Natural killer cell (primary cell): ENCODE measurements at regions not wholly inside any gene's neighbourhood (a gene's known extent, or its start where the extent isn't known, plus 50 kb on each side); places are given as distances from the start of the nearest gene placed in this dataset.

Experiments
- ATAC-seq, 3 donors: fragments of 150-1000 bp in 2 of 3; fragments of 200-7000 bp in 1 of 3; cut with Tn5 transposase; 1 replicate in 1 of 3; 2 replicates in 2 of 3; pipeline ENCODE4 v1.10.0; 2021; ENCODE audit warnings: mild to moderate bottlenecking in 2 of 3, moderate library complexity in 2 of 3
- DNase-seq, 2 donors: peaks; one replicate each; pipeline versions ENCODE4 v3.0.0 to v3.0.0-alpha.2; 2013 to 2021; ENCODE audit warnings: mixed read lengths in 1 of 2
- H3K27ac ChIP-seq: one replicate; pipeline ENCODE4 v1.5.1; 2013; ENCODE audit warnings: mild to moderate bottlenecking, low read length
- H3K27me3 ChIP-seq: one replicate; pipeline ENCODE4 v1.6.1; 2013; ENCODE audit warnings: low read length; ENCODE audit not compliant: control insufficient read depth, insufficient read depth
- H3K36me3 ChIP-seq: one replicate; pipeline ENCODE4 v1.6.1; 2013; ENCODE audit warnings: low read length; ENCODE audit not compliant: control insufficient read depth, insufficient read depth
- H3K4me1 ChIP-seq: one replicate; pipeline ENCODE4 v1.6.1; 2013; ENCODE audit warnings: low read length; ENCODE audit not compliant: control insufficient read depth, insufficient read depth
- H3K4me3 ChIP-seq: one replicate; pipeline ENCODE4 v1.5.1; 2013; ENCODE audit warnings: low read length
- H3K9me3 ChIP-seq: one replicate; pipeline ENCODE4 v1.6.1; 2013; ENCODE audit warnings: low read length; ENCODE audit not compliant: control insufficient read depth, insufficient read depth
- H3K27ac Mint-ChIP-seq, 2 donors: one replicate each; pipeline ENCODE4 v1.8.0; 2022; ENCODE audit warnings: mild to moderate bottlenecking in 2 of 2, mixed read lengths in 2 of 2, moderate library complexity in 1 of 2
- H3K27me3 Mint-ChIP-seq, 2 donors: one replicate each; pipeline ENCODE4 v1.8.0; 2022; ENCODE audit warnings: low read depth in 2 of 2, mixed read lengths in 2 of 2
- H3K36me3 Mint-ChIP-seq: one replicate; pipeline ENCODE4 v1.8.0; 2022; ENCODE audit warnings: mixed read lengths
- H3K4me1 Mint-ChIP-seq, 2 donors: one replicate each; pipeline ENCODE4 v1.8.0; 2022; ENCODE audit warnings: mixed read lengths in 2 of 2
- H3K4me3 Mint-ChIP-seq: one replicate; pipeline ENCODE4 v1.8.0; 2022; ENCODE audit warnings: mild to moderate bottlenecking, moderate library complexity, mixed read lengths
- H3K9me3 Mint-ChIP-seq, 2 donors: one replicate each; pipeline ENCODE4 v1.8.0; 2022; ENCODE audit warnings: mixed read lengths in 2 of 2
- CTCF ChIP-seq: fragments of 200-600 bp; IDR thresholded peaks from one replicate; pipeline ENCODE4 v1.8.0; 2022; ENCODE audit warnings: antibody characterized with exemption
- WGBS: methylation state at CpG from one replicate; pipeline ENCODE4 v1.1.7; 2013; ENCODE audit warnings: missing lambda C conversion rate; ENCODE audit not compliant: insufficient coverage; 5-methylcytosine and 5-hydroxymethylcytosine counted together
- intact Hi-C: fragments of 100-400 bp; cut with micrococcal nuclease; formaldehyde crosslinking; loops from one replicate; pipeline ENCODE4 v1.14.2; 2022

- no peaks in the 10 kb centered on the region for H3K36me3 ChIP-seq
- H3K4me3 ChIP-seq = no peak overlapping the region
- WGBS = no CpG with 5 or more reads among the region's 2 CpGs
- no peaks in the 10 kb centered on the region for H3K9me3 ChIP-seq
- Mint-ChIP-seq H3K9me3 (peaks cover 5 to 15% of the 10 kb centered on the region in 2 donors), H3K27ac (no peak overlapping the region), H3K4me1 (no peaks in the 10 kb centered on the region), H3K27me3 (no peaks in the 10 kb centered on the region), H3K36me3 (no peaks in the 10 kb centered on the region), H3K4me3 (no peak overlapping the region)
- no peak for TF ChIP-seq CTCF
- intact Hi-C loops = no loop called here
- no peaks in the 10 kb centered on the region for H3K4me1 ChIP-seq
- ATAC-seq (no peak), DNase-seq (peak in 1 of 2 donors; percentile 4)
- H3K27me3 ChIP-seq = no peaks in the 10 kb centered on the region
- H3K27ac ChIP-seq = no peak overlapping the region
Observed at GRCh38 chr12:33605757-33606156, 166.1 kb upstream of the SYT10 start.

GRCh38 chr12:33609910-33610309 is 170.3 kb upstream of the SYT10 start:
- no peak for DNase-seq
- Mint-ChIP-seq H3K4me1 (no peaks in the 10 kb centered on the region), H3K4me3 (no peak overlapping the region), H3K27me3 (no peaks in the 10 kb centered on the region), H3K27ac (no peak overlapping the region), H3K9me3 (peaks cover 9 to 12% of the 10 kb centered on the region in 2 donors), H3K36me3 (no peaks in the 10 kb centered on the region)
- H3K4me1 ChIP-seq = no peaks in the 10 kb centered on the region
- H3K36me3 ChIP-seq = no peaks in the 10 kb centered on the region
- no peaks in the 10 kb centered on the region for H3K27me3 ChIP-seq
- no peak overlapping the region for H3K4me3 ChIP-seq
- 68% methylated on average over 3 of the region's 4 CpGs for WGBS
- H3K27ac ChIP-seq = no peak overlapping the region
- no peaks in the 10 kb centered on the region for H3K9me3 ChIP-seq
- no peak for ATAC-seq
- no peak for TF ChIP-seq CTCF
- intact Hi-C loops = no loop called here

- H3K4me1 ChIP-seq = no peaks in the 10 kb centered on the region
- no peaks in the 10 kb centered on the region for H3K36me3 ChIP-seq
- no peaks in the 10 kb centered on the region for H3K27me3 ChIP-seq
- no peak overlapping the region for H3K4me3 ChIP-seq
- H3K27ac ChIP-seq = no peak overlapping the region
- H3K27ac Mint-ChIP-seq = no peak overlapping the region
- DNase-seq (no peak), ATAC-seq (no peak)
- intact Hi-C loops = no loop called here
- TF ChIP-seq CTCF = no peak
- peaks cover 17 to 19% of the 10 kb centered on the region in 2 donors for H3K9me3 Mint-ChIP-seq
- H3K27me3 Mint-ChIP-seq = no peaks in the 10 kb centered on the region
- 38% methylated on average over 1 of the region's 3 CpGs for WGBS
- peaks cover 6% of the 10 kb centered on the region for H3K9me3 ChIP-seq
- no peaks in the 10 kb centered on the region for H3K4me1 Mint-ChIP-seq
- no peak overlapping the region for H3K4me3 Mint-ChIP-seq
- peaks cover 13% of the 10 kb centered on the region for H3K36me3 Mint-ChIP-seq
Observed at GRCh38 chr12:33614630-33615029, 175.0 kb upstream of the SYT10 start.

- no peak overlapping the region for H3K27ac Mint-ChIP-seq
- TF ChIP-seq CTCF = no peak
- no peaks in the 10 kb centered on the region for H3K27me3 Mint-ChIP-seq
- intact Hi-C loops = no loop called here
- peaks cover 6% of the 10 kb centered on the region for H3K9me3 ChIP-seq
- no peak overlapping the region for H3K4me3 ChIP-seq
- no peak overlapping the region for H3K27ac ChIP-seq
- DNase-seq (no peak), ATAC-seq (no peak)
- H3K27me3 ChIP-seq = no peaks in the 10 kb centered on the region
- H3K4me3 Mint-ChIP-seq = no peak overlapping the region
- H3K36me3 ChIP-seq = no peaks in the 10 kb centered on the region
- H3K4me1 Mint-ChIP-seq = no peaks in the 10 kb centered on the region
- H3K4me1 ChIP-seq = no peaks in the 10 kb centered on the region
- 87% methylated on average over 1 of the region's 3 CpGs for WGBS
- H3K9me3 Mint-ChIP-seq = peaks cover 17 to 22% of the 10 kb centered on the region in 2 donors
- H3K36me3 Mint-ChIP-seq = peaks cover 13% of the 10 kb centered on the region
Observed at GRCh38 chr12:33617218-33617617, 177.6 kb upstream of the SYT10 start.
